Mammary epithelial cell (primary cell): ENCODE measurements at regions not wholly inside any gene's neighbourhood (a gene's known extent, or its start where the extent isn't known, plus 50 kb on each side); places are given as distances from the start of the nearest gene placed in this dataset.

ENCODE experiments used
- CTCF ChIP-seq, 2 donors: IDR thresholded peaks in 1 of 2; conservative IDR thresholded peaks in 1 of 2; 2 replicates each; pipeline ENCODE4 v1.5.1; 2011 to 2012; ENCODE audit warnings: inconsistent platforms in 2 of 2, low read length in 2 of 2, mild to moderate bottlenecking in 2 of 2, control low read depth in 1 of 2, low read depth in 1 of 2; ENCODE audit not compliant: insufficient read depth in 1 of 2; ENCODE audit errors: extremely low read depth in 1 of 2
- EZH2 ChIP-seq: IDR thresholded peaks from 2 replicates; pipeline ENCODE4 v1.6.1; 2012; ENCODE audit warnings: low read length, inconsistent platforms, borderline replicate concordance

- no peak for TF ChIP-seq CTCF (conservative IDR thresholded peaks at IDR 0.05 in 1 of 2, IDR thresholded peaks at IDR 0.05 in 1 of 2; ENCODE audit: extremely low read depth in 1 of 2, insufficient read depth in 1 of 2, low read depth in 1 of 2, low read length in 2 of 2)
- TF ChIP-seq EZH2: no peak
Measured at GRCh38 chr22:47245286-47245685, 482.8 kb downstream of the TBC1D22A start.
